ENCODE measurements at regions not wholly inside any gene's neighbourhood (a gene's known extent, or its start where the extent isn't known, plus 50 kb on each side); places are given as distances from the start of the nearest gene placed in this dataset.

GRCh38 chr14:61106271-61106958 lies 125.4 kb downstream of the SLC38A6 start:
- no peak for FAIRE-seq

GRCh38 chr14:61104358-61104757 lies 123.3 kb downstream of the SLC38A6 start:
- FAIRE-seq, result no peak

- FAIRE-seq, result no peak
Observed at GRCh38 chr14:61103541-61104339, 122.7 kb downstream of the SLC38A6 start.

- FAIRE-seq, result no peak
Observed at GRCh38 chr14:61102549-61103466, 121.8 kb downstream of the SLC38A6 start.
